ENCODE measurements at regions not wholly inside any gene's neighbourhood (a gene's known extent, or its start where the extent isn't known, plus 50 kb on each side); places are given as distances from the start of the nearest gene placed in this dataset.

DNA sequence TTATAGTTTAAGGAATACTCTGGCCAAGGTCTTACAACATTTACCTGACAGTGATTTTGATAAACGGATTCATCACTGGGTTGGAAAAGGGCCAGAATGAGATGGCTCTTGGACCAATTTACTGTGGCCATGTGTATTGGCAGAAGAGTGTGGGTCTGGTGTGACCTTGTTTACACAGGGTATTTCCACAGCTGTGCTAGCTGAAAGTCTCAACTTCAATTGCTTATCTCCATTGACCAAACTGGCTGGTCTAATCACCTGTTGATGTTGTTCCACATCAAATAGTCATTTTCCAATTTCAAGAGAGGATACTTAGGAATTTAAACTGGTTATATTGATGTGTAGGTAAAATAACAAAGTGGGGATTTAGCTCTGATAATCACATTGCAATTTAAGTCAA is 501.6 kb upstream of the MAP3K7 start:
- TF ChIP-seq GATA2 (IDR thresholded peaks at IDR 0.05; ENCODE audit: low read depth, low read length) (no peak), GATA3 (IDR thresholded peaks at IDR 0.05; ENCODE audit: low read depth, low read length) (no peak)
